Suprapubic skin (tissue), 4 donors: ENCODE measurements at regions not wholly inside any gene's neighbourhood (a gene's known extent, or its start where the extent isn't known, plus 50 kb on each side); places are given as distances from the start of the nearest gene placed in this dataset.

Experiments used
- CTCF ChIP-seq, 2 donors: fragments of 200-600 bp in 1 of 2; fragments of 450-650 bp in 1 of 2; sonication (generic) in 1 of 2; IDR thresholded peaks; one replicate each; pipeline ENCODE4 v1.5.1; 2016 to 2019; ENCODE audit warnings: antibody characterized with exemption in 2 of 2, mild to moderate bottlenecking in 1 of 2, moderate library complexity in 1 of 2
- EP300 ChIP-seq: sonication (generic); formaldehyde crosslinking; IDR thresholded peaks from one replicate; pipeline ENCODE4 v1.6.1; 2017; ENCODE audit warnings: antibody characterized with exemption
- POLR2A ChIP-seq, 2 donors: fragments of 450-650 bp; IDR thresholded peaks; one replicate each; pipeline ENCODE4 v1.6.1; 2017; ENCODE audit warnings: antibody characterized with exemption in 2 of 2, mild to moderate bottlenecking in 2 of 2, moderate library complexity in 2 of 2
- POLR2AphosphoS5 ChIP-seq, 3 donors: sonication (generic); formaldehyde crosslinking; IDR thresholded peaks; one replicate each; pipeline ENCODE4 v1.6.1; 2017; ENCODE audit warnings: antibody characterized with exemption in 3 of 3

GRCh38 chr10:131033166-131034085, 278.1 kb downstream of the TCERG1L start:
- no peak for TF ChIP-seq POLR2AphosphoS5 (IDR thresholded peaks at IDR 0.05)
- TF ChIP-seq CTCF (IDR thresholded peaks at IDR 0.05), result no peak
- TF ChIP-seq POLR2A (IDR thresholded peaks at IDR 0.05), result no peak
- no peak for TF ChIP-seq EP300
